HG02870 (cell line): ENCODE measurements at regions not wholly inside any gene's neighbourhood (a gene's known extent, or its start where the extent isn't known, plus 50 kb on each side); places are given as distances from the start of the nearest gene placed in this dataset.
"Not testable (repeated sequence)": the region's sequence is repeated elsewhere in the genome, so short reads cannot be mapped to it uniquely, and the experiment has no call there.

Source experiments
- ATAC-seq: cut with Tn5 transposase; IDR thresholded peaks from one replicate; pipeline ENCODE4 v1.9.1; 2021; ENCODE audit warnings: mild to moderate bottlenecking, moderate library complexity; ENCODE audit not compliant: unreplicated experiment

GRCh38 chr3:104411757-104412156, 955.0 kb upstream of the ALCAM start:
- ATAC-seq, result no peak

DNA sequence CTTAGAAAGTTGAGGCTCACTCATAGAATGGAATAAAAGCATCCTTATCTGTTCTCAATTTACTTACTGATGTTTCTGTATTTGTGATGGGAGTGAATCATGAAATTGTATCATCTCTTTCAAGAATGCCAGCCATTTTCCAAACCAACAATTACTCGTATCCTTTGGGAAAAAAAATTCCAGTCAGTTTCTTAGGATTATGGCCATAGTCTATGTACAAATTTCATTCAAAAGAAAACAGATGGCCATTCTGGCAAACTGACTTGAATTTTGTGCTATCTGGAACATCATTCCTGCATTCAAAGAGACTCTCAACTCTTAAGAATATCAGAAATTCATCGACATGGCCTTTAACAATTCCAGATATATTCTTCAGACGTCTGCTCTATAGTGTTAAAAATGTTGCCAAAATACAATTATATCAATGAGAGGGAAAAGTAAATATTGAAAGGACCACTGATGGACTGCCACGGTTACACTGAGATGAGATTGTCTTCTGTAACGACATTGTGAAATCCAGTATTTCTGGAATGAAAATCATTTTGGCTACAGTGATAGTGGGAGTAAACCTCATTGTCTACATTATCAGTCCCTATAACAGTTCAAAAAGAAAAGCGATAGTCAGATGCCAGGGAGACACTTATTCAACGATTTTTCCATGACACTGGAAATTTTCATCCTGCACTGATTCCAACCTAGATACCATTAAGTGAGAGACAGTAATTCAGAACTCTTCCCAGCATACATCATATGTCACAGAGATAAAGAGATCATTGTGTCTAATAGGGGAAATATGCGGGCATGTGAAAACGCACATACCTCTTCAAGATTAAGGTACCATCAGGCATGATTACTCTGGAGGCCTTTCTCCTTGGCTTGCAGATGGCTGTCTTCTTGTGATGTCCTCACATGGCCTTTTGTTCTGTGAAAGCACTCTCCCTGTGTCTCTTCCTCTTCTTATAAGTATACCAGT, 953.8 kb upstream of the ALCAM start:
- no peak for ATAC-seq

DNA sequence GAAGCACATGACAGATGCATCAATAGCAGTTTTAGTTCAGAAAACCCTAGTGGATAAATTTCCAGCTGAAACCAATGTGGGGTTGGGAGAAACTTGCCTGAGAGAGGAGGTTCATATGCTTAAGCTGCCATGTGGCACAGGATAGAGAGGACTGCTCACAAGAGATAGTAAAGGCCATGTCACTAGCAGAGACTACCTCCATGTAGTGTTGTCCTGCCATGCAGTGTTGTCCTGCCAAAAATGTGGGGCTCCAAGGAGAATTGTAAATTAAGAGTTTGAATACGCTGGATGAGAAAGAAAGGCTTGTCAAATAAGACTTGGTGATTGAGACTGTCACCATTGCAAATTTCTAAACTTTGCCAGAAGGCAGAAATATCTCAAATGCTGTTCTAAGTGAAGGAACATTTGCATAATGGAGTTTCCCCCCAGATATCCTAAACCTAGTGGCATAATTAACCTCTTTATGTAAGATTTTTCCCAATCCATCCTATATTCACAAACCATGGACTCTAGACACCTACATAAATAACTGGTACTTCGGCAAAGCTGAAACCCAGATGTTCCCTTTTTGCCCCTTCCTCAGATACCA, 938.3 kb upstream of the ALCAM start:
- no peak for ATAC-seq

DNA sequence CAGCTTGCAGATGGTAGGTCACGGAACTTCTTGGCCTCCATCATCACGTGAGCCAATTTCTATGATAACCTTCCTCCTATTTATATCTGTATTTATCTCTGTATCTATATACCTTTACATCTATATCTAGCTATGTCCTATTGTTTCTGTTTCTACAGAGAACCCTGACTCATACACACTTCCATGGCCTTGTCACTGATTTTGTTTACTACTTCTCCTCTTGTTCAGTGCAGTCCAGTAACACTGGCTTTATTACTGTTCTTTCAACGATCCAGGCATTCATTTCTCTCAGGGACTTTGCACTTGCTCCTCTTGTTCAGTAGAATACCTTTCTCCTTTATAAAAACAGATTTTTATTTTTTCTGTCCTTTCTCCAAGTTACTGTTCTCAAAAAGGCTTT, 937.0 kb upstream of the ALCAM start:
- ATAC-seq, result no peak

DNA sequence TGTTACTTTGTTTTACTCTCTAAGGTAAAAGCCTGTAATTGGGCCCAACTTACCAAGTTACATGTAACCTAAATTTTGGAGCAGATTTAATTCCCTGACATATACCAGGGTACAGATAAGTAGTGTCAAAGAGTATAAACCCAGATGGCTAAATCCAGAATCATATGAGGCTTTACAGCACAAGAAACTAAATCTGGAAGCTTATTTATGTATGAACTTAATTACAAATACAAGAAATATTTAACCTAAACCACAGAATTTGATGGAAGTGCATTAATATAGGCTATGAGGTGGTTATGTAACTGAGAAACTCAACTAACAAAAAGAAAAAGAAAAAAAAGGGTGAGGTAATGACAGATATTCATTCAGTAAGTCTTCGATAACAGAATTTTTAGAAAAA, 930.2 kb upstream of the ALCAM start:
- ATAC-seq, result no peak

DNA sequence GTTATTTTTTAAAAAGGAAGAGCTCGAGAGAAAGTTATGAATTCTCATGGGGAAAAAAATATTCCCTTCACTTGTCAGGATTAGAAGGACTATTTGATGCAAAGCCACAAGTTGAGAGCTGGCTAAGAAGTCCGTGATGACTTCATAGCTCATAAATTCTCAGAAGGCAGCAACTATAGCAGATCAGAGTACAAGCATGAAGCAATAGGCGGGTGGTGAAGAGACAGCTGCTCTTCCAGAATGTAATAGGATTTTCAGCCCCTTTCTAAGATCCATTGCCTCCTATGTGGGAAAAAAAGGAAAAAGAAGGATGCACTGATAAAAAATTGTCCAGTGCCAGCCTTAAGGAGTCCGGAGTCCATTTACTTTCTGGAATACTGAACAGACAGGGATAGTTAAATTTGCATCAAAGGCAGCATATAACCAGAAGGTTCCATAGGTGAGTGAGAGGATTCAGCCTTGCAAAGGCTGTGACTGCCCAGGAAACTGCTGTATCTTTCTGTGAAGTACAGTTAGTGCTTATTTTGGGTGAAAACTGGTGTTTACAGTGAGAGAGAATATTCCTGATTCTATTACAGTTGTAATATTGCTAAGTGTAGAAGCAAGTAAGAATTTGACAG, 929.5 kb upstream of the ALCAM start:
- ATAC-seq, result no peak

DNA sequence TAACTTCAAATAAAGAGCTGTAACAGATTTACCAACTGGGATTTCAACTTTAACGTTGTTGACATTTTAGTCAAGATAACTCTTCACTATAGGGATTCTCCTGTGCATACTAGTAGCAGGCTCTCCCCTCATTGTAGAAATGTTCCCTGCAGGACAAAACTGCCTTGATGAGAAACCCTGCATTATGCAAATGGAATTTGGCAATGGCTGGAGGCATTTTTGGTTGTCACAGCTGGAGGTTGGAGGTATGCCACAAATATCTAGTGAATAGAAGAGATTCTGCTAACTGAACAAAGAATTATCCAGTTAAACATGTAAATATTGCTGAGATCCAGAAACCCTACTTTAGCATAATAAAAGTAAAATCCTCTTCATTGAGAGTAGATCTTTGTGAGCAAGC, 928.8 kb upstream of the ALCAM start:
- no peak for ATAC-seq

- ATAC-seq, result no peak
Measured at GRCh38 chr3:104438706-104439105, 928.0 kb upstream of the ALCAM start.

DNA sequence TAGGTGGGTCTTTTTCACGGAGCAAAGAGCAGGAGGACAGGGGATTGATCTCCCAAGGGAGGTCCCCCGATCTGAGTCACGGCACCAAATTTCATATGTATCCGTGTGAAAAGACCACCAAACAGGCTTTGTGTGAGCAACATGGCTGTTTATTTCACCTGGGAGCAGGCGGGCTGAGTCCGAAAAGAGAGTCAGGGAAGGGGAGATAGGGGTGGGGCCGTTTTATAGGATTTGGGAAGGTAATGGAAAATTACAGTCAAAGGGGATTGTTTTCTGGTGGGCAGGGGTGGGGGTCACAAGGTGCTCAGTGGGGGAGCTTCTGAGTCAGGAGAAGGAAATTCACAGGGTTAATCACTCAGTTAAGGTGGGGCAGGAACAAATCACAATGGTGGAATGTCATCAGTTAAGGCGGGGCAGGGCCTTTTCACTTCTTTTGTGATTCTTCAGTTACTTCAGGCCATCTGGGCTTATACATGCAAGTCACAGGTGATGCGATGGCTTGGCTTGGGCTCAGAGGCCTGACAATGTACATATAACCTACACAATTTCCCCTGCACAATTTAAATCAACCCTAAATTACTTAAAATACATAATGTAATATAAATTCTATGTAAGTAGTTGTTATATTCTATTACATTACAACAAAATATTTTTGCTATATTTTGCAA, 921.3 kb upstream of the ALCAM start:
- ATAC-seq, result not testable (repeated sequence)

- ATAC-seq, result no peak
Measured at GRCh38 chr3:104447681-104448080, 919.0 kb upstream of the ALCAM start.

DNA sequence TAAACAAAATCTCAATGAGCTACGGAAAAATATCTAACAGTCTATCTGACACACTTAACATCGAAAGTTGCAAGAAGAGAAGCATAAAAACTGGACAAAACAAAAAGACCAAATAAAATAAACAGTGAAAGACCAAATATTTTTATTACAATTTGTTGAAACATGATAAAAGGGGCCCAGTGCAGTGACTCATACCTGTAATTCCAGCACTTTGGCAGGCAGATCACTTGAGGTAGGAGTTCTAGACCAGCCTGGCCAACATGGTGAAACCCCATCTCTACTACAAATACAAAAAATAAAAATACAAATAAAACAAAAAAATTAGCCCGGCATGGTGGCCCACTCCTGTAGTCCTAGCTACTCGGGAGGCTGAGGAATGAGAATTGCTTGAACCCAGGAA, 914.0 kb upstream of the ALCAM start:
- ATAC-seq, result no peak

DNA sequence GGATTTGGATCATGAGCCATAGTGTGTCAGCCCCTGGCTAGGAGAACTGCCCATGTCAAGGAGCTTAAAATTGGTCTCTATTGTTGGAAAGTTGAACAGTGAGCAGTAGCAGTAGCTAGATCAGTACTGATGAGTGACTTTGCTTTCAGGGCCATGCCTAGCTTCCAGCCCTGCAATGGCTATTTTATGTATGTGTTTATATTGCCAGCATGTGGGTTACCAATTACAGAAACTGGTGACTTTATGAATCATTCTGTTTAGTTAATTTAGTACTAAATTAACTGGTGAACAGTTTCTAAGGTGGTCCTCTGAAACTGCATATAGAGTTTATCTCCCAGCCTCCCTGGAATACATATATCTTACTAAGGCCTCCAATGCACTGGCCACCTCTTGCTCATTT, 908.1 kb upstream of the ALCAM start:
- ATAC-seq, result no peak

GRCh38 chr3:104460477-104461406, 906.0 kb upstream of the ALCAM start:
- ATAC-seq, result no peak

GRCh38 chr3:104461431-104461830, 905.3 kb upstream of the ALCAM start:
- no peak for ATAC-seq

- ATAC-seq, result no peak
Measured at GRCh38 chr3:104472221-104472620, 894.5 kb upstream of the ALCAM start.

GRCh38 chr3:104474011-104474410, 892.7 kb upstream of the ALCAM start:
- ATAC-seq, result no peak

DNA sequence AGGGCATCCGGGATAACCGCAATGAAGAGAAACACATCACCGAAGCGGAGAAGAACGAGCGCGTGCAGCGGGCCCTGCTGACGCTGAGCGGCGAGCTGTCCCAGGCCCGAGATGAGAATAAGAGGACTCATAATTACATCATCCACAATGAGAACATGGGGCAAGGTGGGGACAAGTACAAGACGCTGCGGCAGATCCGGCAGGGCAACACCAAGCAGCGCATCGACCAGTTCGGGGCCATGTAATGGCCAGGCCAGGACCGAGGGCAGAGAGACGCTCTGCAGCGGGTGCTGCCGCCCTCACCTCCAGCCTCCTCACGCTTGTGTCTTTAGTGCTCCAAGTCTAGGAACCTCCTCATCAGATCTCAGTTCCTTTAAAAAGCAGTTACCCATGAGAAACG, 863.7 kb upstream of the ALCAM start:
- ATAC-seq, result no peak

DNA sequence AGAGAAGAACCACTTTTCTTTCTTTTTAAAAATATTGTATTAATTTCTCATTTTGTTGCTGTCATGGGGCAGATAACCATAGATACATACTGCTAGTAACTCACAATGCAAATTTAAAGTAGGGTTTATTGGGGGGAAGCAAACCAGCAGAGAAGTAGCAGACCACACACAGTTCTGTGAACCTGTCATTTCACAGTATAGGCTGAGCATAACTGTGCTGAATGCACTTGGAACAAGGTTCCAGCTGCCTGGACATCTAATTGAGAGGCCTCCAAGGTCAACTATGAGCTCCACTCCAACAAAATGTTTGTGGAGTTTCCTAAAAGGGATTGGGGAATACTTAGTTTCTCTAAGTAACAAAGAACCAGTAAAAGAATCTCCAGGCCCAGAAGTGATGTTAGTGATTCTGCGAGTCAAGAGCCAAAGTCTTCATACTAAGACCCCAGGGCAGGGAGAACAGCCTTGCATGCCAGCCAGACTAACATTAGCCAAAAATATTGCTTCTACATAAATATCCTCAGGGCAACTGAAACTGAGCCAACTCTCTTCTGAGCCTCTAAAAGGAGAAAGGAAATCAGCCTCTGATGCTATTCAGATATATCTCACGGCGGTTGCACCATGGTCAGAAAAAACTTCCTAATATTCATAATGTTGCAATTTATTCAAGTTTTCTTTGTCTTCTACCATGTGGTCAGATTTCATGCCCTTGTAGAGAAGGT, 856.4 kb upstream of the ALCAM start:
- no peak for ATAC-seq

DNA sequence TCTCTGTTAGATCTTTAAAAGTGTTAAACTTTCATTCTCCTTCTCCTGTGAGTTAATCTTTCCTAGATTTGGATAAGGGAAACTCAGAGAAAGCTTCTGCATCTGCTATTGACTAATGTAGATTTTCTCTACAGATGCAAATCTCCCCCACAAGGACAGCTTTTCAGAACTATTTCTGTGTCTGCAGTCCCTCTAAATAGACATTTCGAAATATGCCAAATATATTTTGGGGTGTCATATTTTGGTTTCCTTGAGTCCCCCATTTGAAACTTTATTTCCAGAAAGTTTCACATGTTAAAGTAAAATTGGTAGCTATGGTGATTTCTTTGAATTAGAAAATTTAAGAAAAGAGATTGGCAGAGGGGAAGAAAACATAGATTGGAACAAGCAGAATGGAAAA, 852.3 kb upstream of the ALCAM start:
- ATAC-seq, result no peak

- ATAC-seq, result no peak
Measured at GRCh38 chr3:104514776-104515175, 851.9 kb upstream of the ALCAM start.
